Endodermal cell (in vitro differentiated cells): ENCODE measurements at regions not wholly inside any gene's neighbourhood (a gene's known extent, or its start where the extent isn't known, plus 50 kb on each side); places are given as distances from the start of the nearest gene placed in this dataset.

Experiments used
- DNase-seq: peaks from one replicate; pipeline ENCODE4 v3.0.0-alpha.2; 2017
- H3K27ac ChIP-seq: 2 replicates; pipeline ENCODE4 v1.5.1; 2013; ENCODE audit warnings: mild to moderate bottlenecking, low read depth, low read length, moderate library complexity
- H3K27me3 ChIP-seq: 2 replicates; pipeline ENCODE4 v1.6.1; 2013; ENCODE audit warnings: mild to moderate bottlenecking, low read length, moderate library complexity; ENCODE audit not compliant: insufficient read depth, control insufficient read depth, poor library complexity, severe bottlenecking
- H3K36me3 ChIP-seq: 2 replicates; pipeline ENCODE4 v1.7.0; 2013; ENCODE audit warnings: mild to moderate bottlenecking, low read length, moderate library complexity; ENCODE audit not compliant: control insufficient read depth, insufficient read depth
- H3K4me1 ChIP-seq: one replicate; pipeline ENCODE4 v1.7.0; 2013; ENCODE audit warnings: low read length; ENCODE audit not compliant: control insufficient read depth, insufficient read depth
- H3K4me3 ChIP-seq: 2 replicates; pipeline ENCODE4 v1.5.1; 2013; ENCODE audit warnings: mild to moderate bottlenecking, low read length, moderate library complexity
- H3K9ac ChIP-seq: 2 replicates; pipeline ENCODE4 v1.6.1; 2013; ENCODE audit warnings: mild to moderate bottlenecking, low read length, moderate library complexity; ENCODE audit not compliant: poor library complexity, severe bottlenecking; ENCODE audit errors: extremely low read depth
- H3K9me3 ChIP-seq: 2 replicates; pipeline ENCODE4 v1.6.1; 2013; ENCODE audit warnings: mild to moderate bottlenecking, low read length, moderate library complexity; ENCODE audit not compliant: control insufficient read depth
- H3K27ac Mint-ChIP-seq: 2 replicates; pipeline ENCODE4 v1.8.0; 2020; ENCODE audit warnings: mixed read lengths
- H3K27me3 Mint-ChIP-seq: 2 replicates; pipeline ENCODE4 v1.8.0; 2021; ENCODE audit warnings: mild to moderate bottlenecking, mixed read lengths; ENCODE audit not compliant: insufficient read depth
- H3K36me3 Mint-ChIP-seq: 2 replicates; pipeline ENCODE4 v1.8.0; 2020; ENCODE audit warnings: low read depth, mixed read lengths
- H3K4me1 Mint-ChIP-seq: 2 replicates; pipeline ENCODE4 v1.8.0; 2020; ENCODE audit warnings: mixed read lengths
- H3K4me3 Mint-ChIP-seq: 2 replicates; pipeline ENCODE4 v1.8.0; 2020; ENCODE audit warnings: mild to moderate bottlenecking, moderate library complexity, mixed read lengths
- H3K9me3 Mint-ChIP-seq: 2 replicates; pipeline ENCODE4 v1.8.0; 2020; ENCODE audit warnings: mild to moderate bottlenecking, mixed read lengths
- WGBS, 2 experiments: methylation state at CpG; one replicate each; pipeline versions ENCODE4 v1.1.5 to v1.1.7; 2013; ENCODE audit warnings: missing lambda C conversion rate in 2 of 2, mixed read lengths in 1 of 2; ENCODE audit not compliant: insufficient coverage in 1 of 2, insufficient read length in 1 of 2; 5-methylcytosine and 5-hydroxymethylcytosine counted together
- TF ChIP-seq, protein P1 (sequence below): fragments of 200-600 bp; sonication (generic); conservative IDR thresholded peaks from 2 replicates; pipeline ENCODE4 v1.5.0; 2021; ENCODE audit warnings: antibody characterized with exemption, mild to moderate bottlenecking

DNA sequence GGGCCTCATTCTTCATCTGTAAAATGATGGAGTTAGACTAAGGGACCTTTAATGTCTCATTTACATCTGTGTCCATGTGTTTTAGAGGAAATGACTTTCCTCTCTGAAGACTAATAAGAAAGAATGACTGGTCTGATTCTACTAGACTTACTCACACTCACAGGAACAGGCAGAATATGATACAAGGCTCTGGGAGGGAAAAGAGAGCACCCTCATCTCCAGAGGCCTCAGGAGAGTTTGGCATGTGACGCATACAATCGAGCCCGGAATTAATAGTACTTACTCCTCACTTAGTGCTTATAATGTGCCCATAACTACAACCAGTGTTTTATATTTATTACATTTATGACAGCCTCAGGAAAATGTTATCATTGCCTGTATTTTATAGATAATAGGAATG lies 608.7 kb downstream of the KCTD16 start:
- TF ChIP-seq, protein P1, sequence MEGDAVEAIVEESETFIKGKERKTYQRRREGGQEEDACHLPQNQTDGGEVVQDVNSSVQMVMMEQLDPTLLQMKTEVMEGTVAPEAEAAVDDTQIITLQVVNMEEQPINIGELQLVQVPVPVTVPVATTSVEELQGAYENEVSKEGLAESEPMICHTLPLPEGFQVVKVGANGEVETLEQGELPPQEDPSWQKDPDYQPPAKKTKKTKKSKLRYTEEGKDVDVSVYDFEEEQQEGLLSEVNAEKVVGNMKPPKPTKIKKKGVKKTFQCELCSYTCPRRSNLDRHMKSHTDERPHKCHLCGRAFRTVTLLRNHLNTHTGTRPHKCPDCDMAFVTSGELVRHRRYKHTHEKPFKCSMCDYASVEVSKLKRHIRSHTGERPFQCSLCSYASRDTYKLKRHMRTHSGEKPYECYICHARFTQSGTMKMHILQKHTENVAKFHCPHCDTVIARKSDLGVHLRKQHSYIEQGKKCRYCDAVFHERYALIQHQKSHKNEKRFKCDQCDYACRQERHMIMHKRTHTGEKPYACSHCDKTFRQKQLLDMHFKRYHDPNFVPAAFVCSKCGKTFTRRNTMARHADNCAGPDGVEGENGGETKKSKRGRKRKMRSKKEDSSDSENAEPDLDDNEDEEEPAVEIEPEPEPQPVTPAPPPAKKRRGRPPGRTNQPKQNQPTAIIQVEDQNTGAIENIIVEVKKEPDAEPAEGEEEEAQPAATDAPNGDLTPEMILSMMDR = no peak
- Mint-ChIP-seq H3K27me3 (no peaks in the 10 kb centered on the region), H3K4me3 (no peak overlapping the region), H3K9me3 (no peaks in the 10 kb centered on the region), H3K27ac (no peak overlapping the region), H3K4me1 (peaks cover 1% of the 10 kb centered on the region), H3K36me3 (no peaks in the 10 kb centered on the region)
- DNase-seq = no peak
- H3K27ac ChIP-seq = no peak overlapping the region
- whole genome bisulfite sequencing, 2 experiments = 98% methylated on average over 3 of the region's 3 CpGs; no CpG with 5 or more reads in 1 of the 2 experiments
- no peaks in the 10 kb centered on the region for H3K36me3 ChIP-seq
- no peak overlapping the region for H3K4me3 ChIP-seq
- no peaks in the 10 kb centered on the region for H3K27me3 ChIP-seq
- no peaks in the 10 kb centered on the region for H3K9me3 ChIP-seq
- H3K4me1 ChIP-seq = no peaks in the 10 kb centered on the region
- no peak overlapping the region for H3K9ac ChIP-seq

DNA sequence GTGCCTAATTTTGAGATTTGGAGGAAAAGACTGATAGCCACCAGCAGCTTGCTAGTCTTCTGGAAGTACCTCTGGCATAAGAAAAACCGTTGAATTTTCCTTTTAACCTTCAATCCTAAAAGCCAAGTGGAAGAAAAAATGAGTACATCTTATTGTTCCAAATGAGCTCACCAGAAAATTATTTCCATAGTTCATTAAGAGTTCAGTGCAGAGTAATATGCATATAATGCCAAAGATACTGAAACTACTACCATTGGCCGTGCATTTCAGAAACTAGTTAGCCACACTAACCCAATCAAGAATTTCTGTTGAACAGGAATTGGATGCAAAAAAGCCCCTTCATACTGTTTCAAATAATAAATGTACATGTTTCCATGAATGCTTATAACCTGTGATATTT lies 607.9 kb downstream of the KCTD16 start:
- TF ChIP-seq, protein P1 = no peak
- Histone ChIP-seq H3K4me3 (no peak overlapping the region), H3K27ac (no peak overlapping the region), H3K9ac (no peak overlapping the region), H3K4me1 (no peaks in the 10 kb centered on the region), H3K27me3 (no peaks in the 10 kb centered on the region), H3K36me3 (no peaks in the 10 kb centered on the region), H3K9me3 (no peaks in the 10 kb centered on the region)
- Mint-ChIP-seq H3K4me1 (peaks cover 1% of the 10 kb centered on the region), H3K27me3 (no peaks in the 10 kb centered on the region), H3K27ac (no peak overlapping the region), H3K36me3 (no peaks in the 10 kb centered on the region), H3K9me3 (no peaks in the 10 kb centered on the region), H3K4me3 (no peak overlapping the region)
- WGBS, 2 experiments = 80 to 93% methylated on average over 1 to 2 of the region's 2 CpGs
- DNase-seq = no peak

DNA sequence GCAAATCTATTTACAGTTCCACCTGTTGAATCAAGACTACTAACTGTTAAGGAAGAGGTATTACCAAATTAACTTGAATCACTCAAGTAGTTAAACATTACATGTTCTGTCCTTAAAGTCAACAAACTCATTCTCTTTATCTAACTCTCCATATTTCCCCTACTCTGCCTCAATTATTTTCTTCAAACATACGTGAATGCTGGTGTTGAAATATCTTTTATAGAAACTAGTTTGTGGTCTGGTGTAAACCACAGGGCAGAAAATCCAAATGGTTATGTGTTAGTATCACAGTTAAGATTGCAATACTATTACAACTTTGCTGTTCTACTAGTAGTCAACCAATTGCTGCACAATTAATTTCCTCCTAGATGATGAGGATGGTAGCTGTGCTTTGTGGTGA lies 603.5 kb downstream of the KCTD16 start:
- Mint-ChIP-seq H3K27me3 (no peaks in the 10 kb centered on the region), H3K27ac (no peak overlapping the region), H3K9me3 (no peaks in the 10 kb centered on the region), H3K4me3 (no peak overlapping the region), H3K36me3 (no peaks in the 10 kb centered on the region), H3K4me1 (no peaks in the 10 kb centered on the region)
- H3K9me3 ChIP-seq = no peaks in the 10 kb centered on the region
- H3K27ac ChIP-seq = no peak overlapping the region
- no peaks in the 10 kb centered on the region for H3K27me3 ChIP-seq
- H3K36me3 ChIP-seq = no peaks in the 10 kb centered on the region
- H3K4me3 ChIP-seq = no peak overlapping the region
- TF ChIP-seq, protein P1 = no peak
- H3K4me1 ChIP-seq = no peaks in the 10 kb centered on the region
- H3K9ac ChIP-seq = no peak overlapping the region
- DNase-seq = no peak
- no CpG with 5 or more reads among the region's 1 CpG for WGBS, 2 experiments
